GM12864 (cell line): ENCODE measurements at regions not wholly inside any gene's neighbourhood (a gene's known extent, or its start where the extent isn't known, plus 50 kb on each side); places are given as distances from the start of the nearest gene placed in this dataset.

Experiments
- DNase-seq: peaks from one replicate; pipeline ENCODE4 v3.0.0-alpha.2; 2011; ENCODE audit warnings: low read depth
- H3K4me3 ChIP-seq: 2 replicates; pipeline ENCODE4 v1.5.1; 2011; ENCODE audit warnings: mild to moderate bottlenecking, low read depth, low read length, control low read depth
- CTCF ChIP-seq: IDR thresholded peaks from 2 replicates; pipeline ENCODE4 v1.5.1; 2011; ENCODE audit warnings: low read depth, mild to moderate bottlenecking, moderate library complexity, low read length, control low read depth, inconsistent platforms; ENCODE audit errors: missing control alignments

- no peak for TF ChIP-seq CTCF
- DNase-seq, result no peak
- H3K4me3 ChIP-seq, result no peak overlapping the region
Measured at GRCh38 chr1:193677874-193678273, 491.5 kb upstream of the B3GALT2 start.

GRCh38 chr1:193676996-193677549 lies 490.7 kb upstream of the B3GALT2 start:
- no peak for TF ChIP-seq CTCF
- no peak for DNase-seq

GRCh38 chr1:193674292-193674944 lies 488.0 kb upstream of the B3GALT2 start:
- H3K4me3 ChIP-seq, result no peak overlapping the region
- DNase-seq, result no peak
- no peak for TF ChIP-seq CTCF

More at GRCh38 chr1:193676996-193677549, 490.7 kb upstream of the B3GALT2 start:
- H3K4me3 ChIP-seq, result no peak overlapping the region

GRCh38 chr1:193666485-193667083 lies 480.2 kb upstream of the B3GALT2 start:
- no peak overlapping the region for H3K4me3 ChIP-seq
- TF ChIP-seq CTCF, result no peak
- DNase-seq, result no peak

GRCh38 chr1:193663965-193664364 lies 477.6 kb upstream of the B3GALT2 start:
- H3K4me3 ChIP-seq, result no peak overlapping the region
- no peak for DNase-seq
- no peak for TF ChIP-seq CTCF

- TF ChIP-seq CTCF, result no peak
- no peak for DNase-seq
- no peak overlapping the region for H3K4me3 ChIP-seq
Measured at GRCh38 chr1:193662030-193662429, 475.6 kb upstream of the B3GALT2 start.
